HEK293T (cell line): ENCODE measurements at regions not wholly inside any gene's neighbourhood (a gene's known extent, or its start where the extent isn't known, plus 50 kb on each side); places are given as distances from the start of the nearest gene placed in this dataset.
"Not testable (repeated sequence)": the region's sequence is repeated elsewhere in the genome, so short reads cannot be mapped to it uniquely, and the experiment has no call there.

ENCODE experiments used
- BHLHE40 ChIP-seq: fragments of 450-650 bp; IDR thresholded peaks from 2 replicates; pipeline ENCODE4 v1.6.1; 2016; ENCODE audit warnings: mild to moderate bottlenecking, moderate library complexity, borderline replicate concordance
- FOXK2 ChIP-seq: fragments of 450-650 bp; IDR thresholded peaks from 2 replicates; pipeline ENCODE4 v1.6.1; 2016; ENCODE audit warnings: mild to moderate bottlenecking
- FOXM1 ChIP-seq: fragments of 450-650 bp; IDR thresholded peaks from 2 replicates; pipeline ENCODE4 v1.6.1; 2017; ENCODE audit warnings: mild to moderate bottlenecking, borderline replicate concordance
- HDGF ChIP-seq: fragments of 450-650 bp; IDR thresholded peaks from 2 replicates; pipeline ENCODE4 v1.6.1; 2017; ENCODE audit warnings: antibody characterized with exemption, borderline replicate concordance
- NFRKB ChIP-seq: fragments of 450-650 bp; IDR thresholded peaks from 2 replicates; pipeline ENCODE4 v1.6.1; 2016; ENCODE audit warnings: mild to moderate bottlenecking, moderate library complexity
- TARDBP ChIP-seq: fragments of 450-650 bp; IDR thresholded peaks from 2 replicates; pipeline ENCODE4 v1.6.1; 2016

GRCh38 chrX:110520652-110521051 lies 162.0 kb downstream of the RTL9 start:
- TF ChIP-seq BHLHE40, HDGF, FOXK2, TARDBP, NFRKB, FOXM1: not testable (repeated sequence)
